Endothelial cell of umbilical vein (primary cell): ENCODE measurements at regions not wholly inside any gene's neighbourhood (a gene's known extent, or its start where the extent isn't known, plus 50 kb on each side); places are given as distances from the start of the nearest gene placed in this dataset.

ENCODE experiments used
- CTCF ChIP-seq, 2 donors: IDR thresholded peaks; 1 replicate in 1 of 2; 2 replicates in 1 of 2; pipeline ENCODE4 v1.5.1; 2011; ENCODE audit warnings: low read length in 2 of 2, mild to moderate bottlenecking in 2 of 2, moderate library complexity in 2 of 2, control low read depth in 1 of 2, inconsistent platforms in 1 of 2, low read depth in 1 of 2; ENCODE audit not compliant: insufficient read depth in 1 of 2; ENCODE audit errors: extremely low read depth in 1 of 2
- MAX ChIP-seq: IDR thresholded peaks from 2 replicates; pipeline ENCODE4 v1.6.1; 2011; ENCODE audit not compliant: insufficient read depth, insufficient read length
- POLR2A ChIP-seq: IDR thresholded peaks from 2 replicates; pipeline ENCODE4 v1.6.1; 2012; ENCODE audit warnings: low read depth, mild to moderate bottlenecking, control low read depth, low read length
- POLR2AphosphoS5 ChIP-seq: IDR thresholded peaks from 2 replicates; pipeline ENCODE4 v1.6.1; 2012; ENCODE audit warnings: low read depth, mild to moderate bottlenecking, control low read depth, low read length, moderate library complexity; ENCODE audit not compliant: insufficient read depth

- TF ChIP-seq CTCF (IDR thresholded peaks at IDR 0.05; ENCODE audit: extremely low read depth in 1 of 2, insufficient read depth in 1 of 2, low read depth in 1 of 2, low read length in 2 of 2): no peak
- no peak for TF ChIP-seq POLR2A
- no peak for TF ChIP-seq POLR2AphosphoS5
- no peak for TF ChIP-seq MAX
Measured at GRCh38 chr7:46356371-46356770, 435.3 kb upstream of the IGFBP3 start.
